ENCODE measurements at regions not wholly inside any gene's neighbourhood (a gene's known extent, or its start where the extent isn't known, plus 50 kb on each side); places are given as distances from the start of the nearest gene placed in this dataset.

- no peak for TF ChIP-seq EZH2phosphoT487 (IDR thresholded peaks at IDR 0.05; ENCODE audit: borderline replicate concordance)
- TF ChIP-seq, protein P1, sequence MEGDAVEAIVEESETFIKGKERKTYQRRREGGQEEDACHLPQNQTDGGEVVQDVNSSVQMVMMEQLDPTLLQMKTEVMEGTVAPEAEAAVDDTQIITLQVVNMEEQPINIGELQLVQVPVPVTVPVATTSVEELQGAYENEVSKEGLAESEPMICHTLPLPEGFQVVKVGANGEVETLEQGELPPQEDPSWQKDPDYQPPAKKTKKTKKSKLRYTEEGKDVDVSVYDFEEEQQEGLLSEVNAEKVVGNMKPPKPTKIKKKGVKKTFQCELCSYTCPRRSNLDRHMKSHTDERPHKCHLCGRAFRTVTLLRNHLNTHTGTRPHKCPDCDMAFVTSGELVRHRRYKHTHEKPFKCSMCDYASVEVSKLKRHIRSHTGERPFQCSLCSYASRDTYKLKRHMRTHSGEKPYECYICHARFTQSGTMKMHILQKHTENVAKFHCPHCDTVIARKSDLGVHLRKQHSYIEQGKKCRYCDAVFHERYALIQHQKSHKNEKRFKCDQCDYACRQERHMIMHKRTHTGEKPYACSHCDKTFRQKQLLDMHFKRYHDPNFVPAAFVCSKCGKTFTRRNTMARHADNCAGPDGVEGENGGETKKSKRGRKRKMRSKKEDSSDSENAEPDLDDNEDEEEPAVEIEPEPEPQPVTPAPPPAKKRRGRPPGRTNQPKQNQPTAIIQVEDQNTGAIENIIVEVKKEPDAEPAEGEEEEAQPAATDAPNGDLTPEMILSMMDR (conservative IDR thresholded peaks at IDR 0.05; ENCODE audit: low read length) = no peak
Measured at GRCh38 chr22:46054091-46055073, 77.4 kb upstream of the WNT7B start.
